ENCODE measurements at regions not wholly inside any gene's neighbourhood (a gene's known extent, or its start where the extent isn't known, plus 50 kb on each side); places are given as distances from the start of the nearest gene placed in this dataset.
"Not testable (repeated sequence)": the region's sequence is repeated elsewhere in the genome, so short reads cannot be mapped to it uniquely, and the experiment has no call there.

DNA sequence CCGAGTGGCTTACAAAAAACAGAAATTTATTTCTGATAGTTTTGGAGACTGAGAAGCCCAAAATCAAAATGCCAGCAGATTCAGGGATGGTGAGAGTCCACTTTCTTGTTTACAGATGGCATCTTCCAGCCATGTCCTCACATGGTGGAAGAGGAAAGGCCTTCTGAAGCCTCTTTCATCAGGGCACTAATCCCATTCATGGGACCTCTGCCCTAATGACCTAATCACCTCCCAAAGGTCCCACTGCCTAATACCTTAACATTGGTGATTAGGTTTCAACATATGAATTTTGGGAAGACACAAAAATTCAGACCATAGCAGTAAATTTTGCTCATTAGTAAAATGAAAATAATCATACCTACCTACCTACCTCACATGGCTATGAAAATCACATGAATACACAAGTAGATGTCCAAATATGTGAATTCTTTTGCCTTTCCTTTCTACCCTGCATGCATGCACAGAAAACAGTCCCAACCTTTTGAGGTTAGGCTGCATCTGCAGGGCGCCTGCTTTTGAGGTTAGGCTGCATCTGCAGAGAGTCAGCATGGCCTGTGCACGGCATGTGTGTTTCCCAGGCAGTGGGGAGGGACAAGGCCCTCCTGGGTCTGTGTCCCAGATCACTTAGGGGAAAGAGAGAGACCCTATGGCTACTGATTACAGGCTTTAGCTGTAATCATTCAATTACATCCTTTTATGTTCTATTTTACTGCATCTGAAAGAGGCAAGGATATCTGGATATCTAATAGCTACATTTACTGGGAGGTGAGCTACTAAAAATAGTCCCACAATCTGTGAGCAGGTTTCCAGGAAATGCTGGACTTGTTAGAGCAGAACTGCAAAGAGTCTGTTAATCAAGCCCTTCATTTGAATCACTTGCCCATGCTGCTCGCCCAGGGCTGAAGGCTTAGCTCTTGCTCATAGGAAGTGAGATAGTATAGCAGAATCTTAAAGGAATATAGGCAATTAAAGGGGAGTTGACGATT lies 497.7 kb upstream of the MARCKS start:
- no peak for DNase-seq

DNA sequence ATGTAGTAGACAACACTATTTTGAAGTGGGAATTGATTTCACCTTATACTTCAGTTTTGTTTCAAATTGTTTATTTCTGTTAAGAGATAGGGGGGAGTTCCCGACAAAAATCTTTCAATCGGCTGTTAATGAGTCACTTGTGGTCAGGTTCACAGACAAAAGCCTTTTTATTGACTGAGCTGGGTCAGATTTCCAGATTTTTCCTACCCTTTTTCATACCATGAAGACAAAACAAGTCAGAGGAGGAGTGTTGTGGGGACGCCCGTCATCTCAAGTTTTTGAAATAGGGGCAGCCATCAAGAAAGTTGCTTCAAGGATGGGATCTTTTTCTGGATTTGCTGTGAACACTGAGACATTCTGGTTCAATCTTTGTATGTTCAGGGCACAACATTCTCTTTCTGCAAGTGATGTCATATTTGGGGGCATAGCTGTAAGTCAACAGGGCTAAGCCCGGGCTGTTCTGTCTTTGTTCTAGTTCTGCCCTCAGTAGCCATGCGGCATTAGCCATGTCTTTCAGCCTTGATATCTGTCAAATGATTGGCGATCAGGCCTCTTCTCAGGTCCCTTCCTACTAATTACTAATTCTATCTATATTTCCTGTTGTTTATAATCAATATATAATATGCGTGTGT lies 496.0 kb upstream of the MARCKS start:
- DNase-seq = no peak

DNA sequence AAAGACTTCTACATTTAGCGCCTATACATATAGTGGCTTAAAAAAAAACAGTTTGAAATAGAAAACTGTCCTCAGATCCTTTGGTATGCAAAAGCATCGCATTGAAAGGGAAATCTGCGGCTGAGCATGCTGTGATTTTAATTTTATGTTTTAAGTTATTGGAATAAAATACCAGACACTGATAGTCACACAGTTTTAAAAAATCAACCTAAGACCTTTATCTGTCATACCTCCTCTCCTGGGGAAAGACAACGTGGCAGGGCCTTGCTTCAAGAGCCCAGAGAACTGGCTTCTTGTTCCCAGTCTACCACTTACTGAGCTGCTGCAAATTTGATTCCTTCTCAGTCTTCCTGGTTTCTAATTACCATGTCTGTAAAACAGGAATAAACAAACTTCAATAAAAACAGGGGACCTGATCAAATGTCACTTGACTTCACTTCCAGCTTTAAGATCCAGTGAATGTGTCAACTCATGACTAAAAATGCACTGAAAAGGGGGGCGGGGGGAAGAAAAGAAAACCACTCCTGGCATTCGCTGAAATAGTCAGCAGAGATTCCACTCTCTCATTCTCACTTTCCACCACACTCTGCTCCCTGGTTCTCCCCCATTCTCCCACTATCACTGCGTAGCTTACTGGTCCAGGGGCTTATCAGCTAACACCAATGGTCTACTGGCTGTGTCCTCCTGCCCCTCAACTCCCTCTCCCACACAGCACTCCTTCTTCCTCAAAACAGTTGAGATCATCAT lies 494.7 kb upstream of the MARCKS start:
- no peak for DNase-seq

DNA sequence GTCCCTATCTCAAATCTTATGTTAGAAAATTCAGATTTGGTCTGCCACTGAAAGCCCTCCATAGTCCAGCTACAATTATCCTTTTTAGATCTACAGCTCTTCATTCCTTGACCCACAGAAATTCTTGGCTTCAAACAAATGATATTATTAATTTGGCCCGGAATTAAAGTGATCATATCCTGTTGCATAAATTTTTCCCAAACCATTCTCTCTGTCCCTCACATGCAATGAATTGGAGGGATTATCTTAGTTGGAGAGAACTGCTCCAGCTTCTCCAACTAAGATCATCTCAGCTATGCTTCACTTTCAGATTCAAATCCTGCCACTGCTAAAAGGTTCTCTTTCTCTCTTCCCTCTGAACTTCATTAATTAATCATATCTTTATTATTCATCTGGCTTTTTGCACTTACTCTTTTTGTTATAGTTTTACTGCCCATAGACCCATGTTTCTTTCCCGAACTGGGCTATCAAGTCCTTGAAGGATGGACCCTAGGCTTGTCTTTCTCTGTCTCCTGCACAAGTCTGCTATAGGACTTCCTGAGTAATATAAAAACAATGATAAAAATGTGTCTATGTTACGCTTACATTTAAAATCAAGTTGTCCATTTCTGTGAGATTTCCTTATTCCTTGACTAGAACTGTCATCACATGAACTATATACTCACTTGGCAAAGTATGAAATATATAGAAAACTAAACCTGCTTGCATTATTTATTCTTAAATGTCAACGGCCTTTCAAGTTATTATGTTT lies 493.9 kb upstream of the MARCKS start:
- DNase-seq = no peak

DNA sequence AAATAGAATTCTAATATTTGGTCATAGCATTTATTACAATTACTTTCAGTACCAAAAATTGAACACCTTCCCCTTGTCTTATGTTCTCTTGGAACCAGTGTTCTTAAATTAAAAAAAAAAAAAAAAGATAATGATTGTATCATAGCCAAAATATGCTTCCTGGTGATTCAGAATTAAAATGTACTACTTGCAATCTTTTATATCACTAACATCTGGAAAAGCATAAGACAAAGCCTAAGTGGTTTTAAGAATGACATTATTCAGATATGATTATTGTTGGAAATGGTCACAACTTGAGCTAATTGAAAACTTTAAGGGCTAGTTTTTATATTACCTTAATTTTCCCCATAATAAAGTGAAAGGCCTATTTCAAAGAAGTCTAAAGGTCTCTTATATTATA lies 493.3 kb upstream of the MARCKS start:
- DNase-seq = no peak

DNA sequence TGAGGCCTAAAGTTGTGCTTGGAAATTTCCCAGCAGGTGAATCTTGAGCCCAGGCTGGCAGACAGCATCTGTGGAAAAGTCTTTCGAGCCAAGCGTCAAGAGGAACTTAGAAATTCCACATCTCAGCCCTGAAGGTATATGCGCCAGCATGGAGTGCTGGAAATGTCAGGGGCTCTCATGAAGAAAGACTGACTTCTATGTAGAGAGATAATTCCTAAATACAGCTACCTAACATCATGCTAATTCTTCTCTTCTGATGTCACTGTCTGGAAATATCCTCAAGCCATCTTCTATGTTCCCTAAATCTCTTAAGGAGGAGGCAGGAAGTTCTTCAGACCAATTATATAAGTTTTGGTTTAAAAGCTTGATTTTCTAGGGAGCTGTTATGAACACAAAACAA lies 492.4 kb upstream of the MARCKS start:
- DNase-seq = no peak

DNA sequence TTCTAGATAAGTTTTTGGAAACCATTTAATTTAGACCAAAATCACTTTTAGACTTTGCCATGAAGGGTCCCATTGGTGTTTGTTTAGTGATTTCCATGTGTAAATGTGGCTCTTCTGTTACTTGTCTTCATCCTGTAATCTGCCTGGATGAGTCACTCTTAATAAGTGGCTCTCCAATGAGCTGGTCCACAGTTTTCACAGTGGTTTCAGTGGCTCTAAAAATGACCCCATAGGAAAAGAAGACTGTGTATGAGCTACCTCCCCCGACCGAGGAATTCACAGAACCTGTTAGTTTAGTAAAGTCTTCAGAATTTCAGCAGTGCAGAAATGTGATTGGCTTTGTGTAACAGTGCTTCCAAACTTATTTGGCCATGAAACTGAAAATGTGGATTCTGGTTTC lies 492.0 kb upstream of the MARCKS start:
- no peak for DNase-seq

DNA sequence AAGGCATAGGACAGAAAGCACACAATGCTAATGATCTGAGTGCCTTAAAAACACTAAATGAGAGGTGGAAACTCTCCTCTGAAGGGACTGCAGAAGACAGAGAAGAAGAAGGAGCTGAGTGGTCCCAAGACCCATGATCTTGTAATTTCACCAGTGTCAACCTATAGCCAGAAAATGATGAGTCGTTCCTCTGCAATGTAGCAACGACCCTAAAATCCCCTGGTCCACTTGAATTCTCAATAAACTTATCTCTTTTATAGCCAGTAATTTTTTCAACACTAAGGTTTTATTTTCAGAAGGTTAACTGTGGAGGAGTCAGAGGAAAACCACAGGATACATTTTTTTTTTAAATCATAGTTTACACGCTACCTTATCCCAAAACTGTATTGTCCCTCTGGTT lies 490.6 kb upstream of the MARCKS start:
- no peak for DNase-seq

DNA sequence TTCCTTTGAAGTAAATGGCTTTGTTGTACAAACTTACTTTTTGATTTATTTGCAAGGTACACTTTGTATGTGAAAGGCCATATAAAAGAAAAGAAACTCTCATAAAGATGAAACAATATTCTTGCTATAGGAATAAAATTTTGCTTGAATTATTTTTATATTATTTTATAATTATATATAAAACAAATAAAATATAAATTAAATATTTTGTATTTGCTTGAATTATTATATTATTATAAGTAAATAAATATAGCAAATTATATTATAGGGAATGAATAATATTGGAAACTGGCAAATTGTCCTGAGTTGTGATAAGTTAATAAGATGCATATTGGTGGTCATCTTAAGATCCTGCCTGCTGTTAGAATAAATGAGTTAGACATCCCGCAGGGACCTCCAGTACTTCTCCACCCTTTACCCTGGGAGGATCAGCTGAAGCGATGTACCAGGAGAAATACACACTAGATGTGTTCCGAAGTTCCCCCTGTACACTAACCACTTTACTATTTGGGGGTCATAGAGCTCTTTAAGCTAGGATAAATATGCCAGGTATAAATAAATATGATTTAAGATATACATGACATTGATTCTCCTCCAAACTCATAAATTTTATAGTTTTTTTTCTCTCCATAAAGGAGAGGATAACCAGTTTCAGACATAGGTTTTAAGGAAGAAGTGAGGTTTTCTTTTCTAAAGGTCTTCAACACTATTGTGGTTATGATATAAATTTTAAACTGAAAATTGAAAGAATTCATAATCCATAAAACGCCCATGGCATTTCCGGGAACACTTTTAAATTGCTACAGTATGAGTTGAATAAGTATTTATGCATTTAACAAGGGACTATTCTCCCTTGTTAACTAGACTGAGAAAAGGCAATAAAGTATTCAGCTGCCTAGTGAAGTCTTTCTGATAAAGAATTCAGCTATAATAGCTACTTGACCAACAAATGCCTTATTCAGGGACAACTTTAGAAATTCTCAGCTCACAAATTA lies 486.3 kb upstream of the MARCKS start:
- no peak for DNase-seq

DNA sequence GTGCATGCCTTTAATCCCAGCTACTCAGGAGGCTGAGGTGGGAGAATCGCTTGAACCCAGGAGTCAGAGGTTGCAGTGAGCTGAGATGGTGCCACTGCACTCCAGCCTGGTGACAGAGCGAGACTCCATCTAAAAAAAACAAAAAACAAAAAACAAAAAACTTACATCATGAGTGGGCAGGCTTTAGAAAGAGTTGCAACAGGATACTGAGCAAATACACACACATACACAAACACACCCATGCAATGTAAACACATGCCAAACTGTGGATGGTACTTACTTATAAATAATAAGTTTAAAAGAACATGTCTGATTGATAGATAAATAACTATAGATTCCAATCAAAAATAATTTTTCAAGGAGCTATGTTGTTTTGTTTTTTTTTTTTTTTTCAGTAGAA lies 481.7 kb upstream of the MARCKS start:
- DNase-seq = not testable (repeated sequence)

DNA sequence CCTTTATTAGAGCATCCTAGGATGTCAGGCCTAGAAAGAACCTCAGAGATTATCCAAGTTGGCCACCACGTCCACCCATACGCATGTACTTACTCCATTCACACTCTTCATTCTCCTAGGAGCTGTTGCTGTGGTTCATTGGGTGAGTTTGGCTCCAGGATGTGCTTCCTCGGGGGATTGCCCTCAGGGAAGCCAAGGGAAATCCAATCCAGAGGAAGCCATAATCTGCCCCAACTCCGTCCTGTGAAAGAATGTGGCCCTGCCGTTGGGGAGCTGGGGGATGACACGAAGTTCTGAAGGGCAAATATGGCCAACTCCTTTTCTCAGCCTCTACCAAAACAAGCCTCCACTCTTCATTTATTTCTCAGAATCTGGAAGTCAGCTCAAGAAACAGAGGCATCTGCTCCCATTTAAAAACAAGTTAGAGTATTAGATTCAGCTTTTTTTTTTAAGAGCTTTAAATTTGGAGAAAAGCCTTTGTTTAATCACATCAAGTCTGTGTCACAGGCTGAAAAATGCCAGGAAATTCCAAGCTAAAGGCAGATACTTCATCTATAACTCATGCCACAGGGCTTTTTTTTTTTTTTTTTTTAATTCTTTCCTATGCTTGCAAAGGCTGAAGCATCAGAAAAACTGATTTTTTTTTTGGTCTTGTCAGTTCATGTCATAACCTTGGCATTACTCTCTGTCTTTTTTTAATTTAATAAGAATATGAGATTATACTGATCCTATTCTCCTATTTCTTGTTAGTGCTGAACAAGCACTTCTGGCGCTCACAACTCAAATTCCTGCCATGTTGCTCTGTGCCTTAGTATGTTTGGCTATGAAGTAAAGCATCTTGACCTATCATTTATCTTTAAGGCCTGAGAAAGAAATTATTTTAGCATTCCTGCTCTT lies 480.9 kb upstream of the MARCKS start:
- DNase-seq = no peak

DNA sequence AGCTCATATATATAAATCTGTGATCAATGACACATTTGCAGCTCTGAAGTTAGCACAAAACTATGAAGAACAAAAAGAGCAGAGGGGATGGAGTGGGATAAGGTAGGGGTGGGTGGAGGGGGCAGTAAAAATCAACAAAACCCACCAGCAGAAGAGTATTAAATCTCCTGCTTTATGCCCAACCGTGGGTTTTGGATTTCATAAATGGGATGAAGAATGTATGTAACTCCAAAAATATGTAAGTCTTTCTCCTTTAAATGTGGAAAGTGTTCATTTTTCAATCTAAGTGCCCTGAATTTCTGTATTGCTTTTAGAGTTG lies 480.3 kb upstream of the MARCKS start:
- no peak for DNase-seq

DNA sequence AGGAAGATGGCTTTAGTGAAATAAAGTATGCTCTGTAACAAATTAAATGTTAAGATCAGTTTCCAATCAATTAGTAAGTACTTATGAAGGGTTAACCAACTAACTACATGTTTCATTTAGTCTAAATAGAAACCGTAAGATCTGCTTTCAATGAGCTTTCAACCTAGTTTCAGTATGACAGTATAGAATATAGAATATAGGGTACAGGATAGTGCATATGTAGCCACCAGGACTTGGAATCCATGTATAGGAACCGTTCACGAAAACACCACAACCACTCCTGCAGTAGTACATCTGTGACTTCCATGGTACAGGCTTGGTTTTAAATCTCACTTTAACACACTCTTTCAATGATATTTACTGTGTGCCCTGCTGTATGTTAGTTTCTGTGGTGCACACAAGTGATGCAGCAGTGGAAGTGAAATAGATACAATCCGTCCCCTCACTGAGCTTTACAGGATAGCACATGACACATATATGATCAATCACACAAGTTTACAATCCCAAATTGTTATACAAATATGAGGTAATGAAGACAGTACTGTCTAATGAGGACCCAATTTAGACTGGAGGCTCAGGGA lies 479.7 kb upstream of the MARCKS start:
- no peak for DNase-seq

DNA sequence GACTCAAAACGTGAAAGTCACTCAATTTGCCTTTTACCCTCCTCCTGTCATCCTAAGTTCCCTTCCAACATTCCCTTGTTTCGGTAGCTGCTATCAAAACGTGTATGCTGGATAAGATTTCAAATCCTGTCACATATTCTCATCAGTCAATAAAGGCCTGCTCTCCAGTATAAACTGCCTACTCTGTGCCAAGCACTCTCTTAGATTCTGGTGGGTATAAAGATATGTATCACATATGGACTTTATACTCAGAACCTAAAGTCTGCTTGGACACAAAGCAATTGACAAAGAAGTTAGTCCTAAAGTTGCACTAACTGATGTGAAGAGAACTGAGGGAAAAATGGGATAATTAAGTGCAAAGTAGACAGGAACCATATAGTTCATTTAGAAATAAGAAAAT lies 476.6 kb upstream of the MARCKS start:
- no peak for DNase-seq

DNA sequence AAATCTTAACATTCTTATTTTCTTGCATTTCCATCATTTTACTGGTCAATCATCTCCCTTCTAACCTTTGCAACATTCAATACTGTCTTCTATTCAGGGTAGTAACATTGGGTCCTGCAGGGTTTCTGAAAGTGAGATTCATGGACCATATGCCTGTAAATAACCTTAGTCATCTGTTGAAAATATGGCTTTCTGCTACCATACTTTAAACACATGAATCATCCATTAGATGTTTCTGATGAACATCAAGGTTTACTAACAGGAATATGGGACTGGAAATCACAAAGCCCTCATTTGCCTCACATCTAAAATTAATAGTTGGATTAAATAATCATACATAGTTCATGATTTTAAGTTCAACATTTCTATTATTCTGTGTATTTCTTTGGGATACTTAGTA lies 475.9 kb upstream of the MARCKS start:
- no peak for DNase-seq

DNA sequence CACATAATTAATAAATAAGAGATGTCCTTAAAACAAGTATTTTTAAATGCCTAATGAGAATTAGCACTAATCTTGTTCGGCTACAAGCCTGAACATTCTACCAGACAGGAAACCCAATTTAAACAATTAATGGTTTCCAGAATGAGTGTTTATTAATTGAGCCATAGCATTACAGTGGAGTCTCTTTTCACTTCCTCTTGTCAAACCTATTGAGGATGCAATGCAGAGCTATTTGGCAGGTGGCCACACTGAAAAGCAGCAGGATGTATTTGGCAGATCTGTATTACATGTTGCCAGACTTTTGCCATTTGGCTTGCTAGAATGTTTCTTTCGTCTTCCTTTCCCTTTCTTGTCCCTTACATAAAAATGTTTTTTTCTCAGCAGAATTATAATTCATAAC lies 475.2 kb upstream of the MARCKS start:
- DNase-seq = no peak

DNA sequence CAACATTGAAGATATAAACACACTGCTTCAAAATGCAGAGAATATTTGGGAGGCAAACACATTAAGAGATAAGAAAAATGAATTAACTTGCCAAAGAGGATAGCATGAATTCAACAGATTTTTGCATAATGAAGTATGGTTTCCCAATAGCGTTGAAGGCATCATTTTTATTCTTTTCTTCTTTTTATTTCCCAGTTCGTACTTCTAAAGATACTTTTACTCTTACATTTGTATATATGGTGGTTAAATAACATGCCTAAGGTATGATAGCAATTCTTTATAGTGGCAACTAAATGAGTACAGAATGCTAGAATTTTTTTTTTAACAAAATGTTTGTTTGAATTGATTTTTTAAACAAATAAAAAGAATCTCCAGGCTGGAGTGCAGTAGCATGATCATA lies 473.4 kb upstream of the MARCKS start:
- no peak for DNase-seq

DNA sequence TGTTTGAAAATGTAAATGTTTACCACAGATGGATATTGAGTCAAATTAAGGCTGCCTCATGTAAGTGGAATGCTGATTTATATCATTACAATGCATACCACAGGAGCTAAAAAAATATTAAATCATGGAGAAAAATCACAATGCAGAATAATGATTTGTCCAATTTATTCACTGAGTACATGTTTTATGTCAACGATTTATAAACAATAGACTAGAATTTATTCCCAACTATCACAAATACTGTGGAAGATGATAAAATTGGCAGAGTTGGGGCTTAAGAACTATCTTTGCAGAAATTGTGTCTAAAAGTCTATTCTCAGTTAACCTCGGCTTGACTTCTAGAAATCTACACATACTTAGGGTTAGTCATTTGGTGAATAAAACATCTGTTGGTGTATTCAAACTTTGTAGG lies 472.1 kb upstream of the MARCKS start:
- no peak for DNase-seq

DNA sequence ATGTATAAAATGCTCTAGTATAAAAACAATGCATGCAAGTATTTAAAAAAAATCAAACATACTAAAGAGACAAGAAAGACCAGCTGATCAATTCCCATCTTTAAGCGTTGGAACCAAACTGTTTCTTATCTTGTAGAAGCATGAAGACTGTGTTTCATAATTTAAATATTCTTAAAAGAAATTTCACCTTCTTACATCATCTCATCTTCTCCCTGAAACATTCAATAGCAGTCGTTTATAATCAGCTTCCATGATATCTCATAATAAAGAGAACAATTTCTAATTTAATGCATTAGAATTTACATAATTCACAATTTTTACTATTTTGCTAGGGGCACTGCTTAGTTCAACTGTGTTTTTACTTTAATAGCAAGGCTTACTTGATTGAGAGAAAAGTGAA lies 468.1 kb upstream of the MARCKS start:
- no peak for DNase-seq

DNA sequence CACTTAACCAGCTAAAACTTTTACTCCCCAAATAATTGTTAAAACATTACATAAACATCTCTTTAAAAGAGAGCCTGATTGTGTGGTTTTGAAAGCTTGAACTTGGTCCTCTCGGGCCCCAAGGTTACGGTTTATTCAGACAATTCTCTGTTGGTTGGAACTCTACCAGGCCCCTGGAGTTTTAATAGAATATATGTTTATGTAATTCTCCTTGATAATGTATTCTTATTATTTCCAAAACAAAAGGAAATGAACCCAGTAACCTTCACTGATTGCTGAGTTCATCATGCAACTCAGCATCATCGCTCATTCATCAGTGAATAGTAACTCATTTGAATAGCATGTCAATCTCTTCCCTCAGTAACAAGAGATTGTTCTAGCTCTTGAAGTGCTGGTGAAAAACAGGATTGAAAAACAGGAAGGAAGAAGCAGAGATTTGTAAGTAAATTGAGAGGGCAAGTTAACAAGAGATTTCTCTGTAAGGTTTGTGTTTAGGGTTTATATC lies 464.5 kb upstream of the MARCKS start:
- DNase-seq = no peak

All from NCI-H187 treated with DMSO at 0.1 percent for 48 hours (cell line).